ENCODE measurements at regions not wholly inside any gene's neighbourhood (a gene's known extent, or its start where the extent isn't known, plus 50 kb on each side); places are given as distances from the start of the nearest gene placed in this dataset.

DNA sequence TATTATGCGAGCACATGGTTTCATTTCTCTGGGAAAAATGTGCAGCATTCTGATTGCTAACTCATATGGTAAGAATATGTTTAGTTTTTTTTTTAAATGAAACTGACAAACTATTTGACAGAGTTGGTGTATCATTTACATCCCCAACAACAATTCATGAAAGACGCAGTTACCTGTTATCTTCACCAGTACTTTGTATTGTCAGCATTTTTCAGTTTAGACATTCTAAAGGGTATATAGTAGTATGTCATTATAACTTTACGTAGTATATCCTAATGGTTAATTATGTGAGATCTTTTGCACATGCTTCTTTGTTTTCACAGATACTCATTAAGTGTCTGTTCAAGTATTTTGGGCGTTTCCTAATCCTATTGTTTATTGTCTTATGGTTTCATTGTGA lies 891.1 kb upstream of the AGA start:
- no peak for TF ChIP-seq CTCF (IDR thresholded peaks at IDR 0.05; ENCODE audit: borderline replicate concordance, extremely low read depth, low read length, poor library complexity, severe bottlenecking)
- TF ChIP-seq EZH2 (IDR thresholded peaks at IDR 0.05; ENCODE audit: borderline replicate concordance, low read depth, low read length, severe bottlenecking): no peak
